PC-9 (cell line): ENCODE measurements at regions not wholly inside any gene's neighbourhood (a gene's known extent, or its start where the extent isn't known, plus 50 kb on each side); places are given as distances from the start of the nearest gene placed in this dataset.

ENCODE experiments used
- BruUV-seq: library from RNA; stranded (reverse); fragments of 400-500 nt; replicated peaks from 2 replicates; lab custom pipeline; 2021; lab: Mats Ljungman, UMichigan
- CTCF ChIA-PET: fragments of 300-600 bp; sonication (Branson Sonifier 250); formaldehyde crosslinking; loops from one replicate; lab custom pipeline; 2022; ENCODE audit warnings: antibody characterized with exemption; lab: Charles Lee
- POLR2A ChIA-PET: fragments of 300-600 bp; sonication (Branson Sonifier 250); formaldehyde crosslinking; loops from one replicate; lab custom pipeline; 2022; ENCODE audit warnings: antibody characterized with exemption; ENCODE audit not compliant: unreplicated experiment; lab: Charles Lee
- DNase-seq, 2 experiments: peaks; one replicate each; pipeline versions ENCODE4 v3.0.0 to v3.0.0-alpha.2; 2015 to 2022; ENCODE audit warnings: mixed read lengths in 1 of 2
- H2AFZ ChIP-seq: fragments of 200-600 bp; sonication (generic); 2 replicates; pipeline ENCODE4 v1.8.1; 2017; ENCODE audit warnings: antibody characterized with exemption
- H3F3A ChIP-seq: fragments of 200-600 bp; sonication (generic); 2 replicates; pipeline ENCODE4 v1.8.1; 2017; ENCODE audit warnings: antibody characterized with exemption, mild to moderate bottlenecking, low read depth; ENCODE audit not compliant: insufficient read depth
- H3K27ac ChIP-seq: fragments of 200-600 bp; sonication (generic); 2 replicates; pipeline ENCODE4 v1.6.1; 2016; ENCODE audit warnings: mixed run types
- H3K27me3 ChIP-seq: fragments of 200-600 bp; sonication (generic); 2 replicates; pipeline ENCODE4 v1.6.1; 2016; ENCODE audit warnings: low read depth, mixed run types; ENCODE audit not compliant: insufficient read depth
- H3K36me3 ChIP-seq: fragments of 200-600 bp; sonication (generic); 2 replicates; pipeline ENCODE4 v1.6.1; 2016; ENCODE audit warnings: low read depth, mixed run types
- H3K4me1 ChIP-seq: fragments of 200-600 bp; sonication (generic); replicated peaks from 2 replicates; pipeline ENCODE4 v1.6.1; 2016; ENCODE audit warnings: mixed run types; ENCODE audit not compliant: insufficient read depth
- H3K4me2 ChIP-seq: fragments of 200-600 bp; sonication (generic); 2 replicates; pipeline ENCODE4 v1.6.1; 2017; ENCODE audit warnings: mixed run types
- H3K4me3 ChIP-seq: fragments of 200-600 bp; sonication (generic); 2 replicates; pipeline ENCODE4 v1.6.1; 2016; ENCODE audit warnings: mixed run types
- H3K79me2 ChIP-seq: fragments of 200-600 bp; sonication (generic); 2 replicates; pipeline ENCODE4 v1.6.1; 2017; ENCODE audit warnings: low read depth, mixed run types
- H3K9me2 ChIP-seq: fragments of 200-600 bp; sonication (generic); 2 replicates; pipeline ENCODE4 v1.8.1; 2017; ENCODE audit warnings: mild to moderate bottlenecking; ENCODE audit not compliant: insufficient read depth
- H3K9me3 ChIP-seq: fragments of 200-600 bp; sonication (generic); 2 replicates; pipeline ENCODE4 v1.8.1; 2016; ENCODE audit warnings: low read depth; ENCODE audit not compliant: insufficient read depth
- H4K20me1 ChIP-seq: fragments of 200-600 bp; sonication (generic); 2 replicates; pipeline ENCODE4 v1.8.1; 2017; ENCODE audit not compliant: insufficient read depth
- CTCF ChIP-seq: fragments of 200-600 bp; sonication (generic); conservative IDR thresholded peaks from 2 replicates; pipeline ENCODE4 v1.6.1; 2017; ENCODE audit warnings: mixed run types, antibody characterized with exemption, mild to moderate bottlenecking, moderate library complexity
- EZH2 ChIP-seq: fragments of 200-600 bp; sonication (generic); IDR thresholded peaks from 2 replicates; pipeline ENCODE4 v1.8.0; 2017; ENCODE audit warnings: antibody characterized with exemption, low read depth
- intact Hi-C: fragments of 100-400 bp; cut with micrococcal nuclease; formaldehyde crosslinking; loops from one replicate; pipeline ENCODE4 v1.10.0; 2022; ENCODE audit not compliant: unreplicated experiment

GRCh38 chr3:41115069-41115468 is 84.2 kb upstream of the CTNNB1 start:
- Histone ChIP-seq H3K9me2 (no peaks in the 10 kb centered on the region), H3K79me2 (no peaks in the 10 kb centered on the region), H3K27me3 (no peaks in the 10 kb centered on the region), H3K4me2 (no peak overlapping the region), H4K20me1 (no peaks in the 10 kb centered on the region), H2AFZ (no peak overlapping the region), H3F3A (no peaks in the 10 kb centered on the region; the same call in 1 of the 2 replicates), H3K4me1 (peaks cover 20% of the 10 kb centered on the region), H3K4me3 (no peak overlapping the region), H3K27ac (no peak overlapping the region), H3K36me3 (no peaks in the 10 kb centered on the region), H3K9me3 (no peaks in the 10 kb centered on the region)
- TF ChIP-seq EZH2 (no peak), CTCF (no peak)
- no TSS peak for BruUV-seq
- POLR2A ChIA-PET, result no interaction called here
- no peak for DNase-seq
- intact Hi-C loops, result loop anchor here (5.0 kb wide), 1 partner anchor 82 kb away; the partner anchor contains the start of gene CTNNB1
- CTCF ChIA-PET, result no interaction called here

- no TSS peak for BruUV-seq
- Histone ChIP-seq H3F3A (no peaks in the 10 kb centered on the region; the same call in 1 of the 2 replicates), H3K4me1 (peaks cover 15% of the 10 kb centered on the region), H3K9me3 (no peaks in the 10 kb centered on the region), H3K27ac (peak overlapping the region; percentile 55), H3K27me3 (no peaks in the 10 kb centered on the region), H2AFZ (no peak overlapping the region), H3K9me2 (no peaks in the 10 kb centered on the region), H3K79me2 (no peaks in the 10 kb centered on the region), H4K20me1 (no peaks in the 10 kb centered on the region), H3K4me3 (no peak overlapping the region), H3K36me3 (no peaks in the 10 kb centered on the region), H3K4me2 (0 out of 2 replicates have a peak overlapping the region, but pooled peaks have one; percentile 36)
- DNase-seq, result no peak
- ChIA-PET CTCF (interaction anchor here (0.9 kb wide), 1 partner anchor 145 kb away, joined by 4 read pairs; no protein-coding TSS in a partner anchor), POLR2A (interaction anchor here (0.6 kb wide), 1 partner anchor 316 kb away, joined by 5 read pairs; no protein-coding TSS in a partner anchor)
- intact Hi-C loops, result loop anchor here (1.0 to 5.0 kb wide), 2 partner anchors 80 to 146 kb away; partner anchors contain the start of gene CTNNB1
- no peak for TF ChIP-seq EZH2
- no peak for TF ChIP-seq CTCF
Observed at GRCh38 chr3:41116851-41117250, 82.5 kb upstream of the CTNNB1 start.

- peak; percentile 92 to 98 for DNase-seq
- no peaks in the 10 kb centered on the region for H3K27me3 ChIP-seq
- ChIA-PET POLR2A (interaction anchor here (0.5 to 0.6 kb wide), 4 partner anchors 10 to 317 kb away, joined by 3 to 5 read pairs (median 3); no protein-coding TSS in a partner anchor), CTCF (interaction anchor here (0.9 kb wide), 1 partner anchor 146 kb away, joined by 4 read pairs; no protein-coding TSS in a partner anchor)
- no peak overlapping the region; the same call in 1 of the 2 replicates for H3K4me3 ChIP-seq
- no peaks in the 10 kb centered on the region; the same call in 1 of the 2 replicates for H3F3A ChIP-seq
- no peaks in the 10 kb centered on the region for H3K9me2 ChIP-seq
- no TSS peak for BruUV-seq
- no peaks in the 10 kb centered on the region for H3K79me2 ChIP-seq
- H2AFZ ChIP-seq, result 0 out of 2 replicates have a peak overlapping the region, but pooled peaks have one; percentile 54
- H3K27ac ChIP-seq, result peak overlapping the region; percentile 79
- H3K9me3 ChIP-seq, result no peaks in the 10 kb centered on the region
- H3K4me2 ChIP-seq, result peak overlapping the region; percentile 49
- H4K20me1 ChIP-seq, result no peaks in the 10 kb centered on the region
- intact Hi-C loops, result loop anchor here (1.0 to 5.0 kb wide), 2 partner anchors 80 to 146 kb away; partner anchors contain the start of gene CTNNB1
- no peaks in the 10 kb centered on the region for H3K36me3 ChIP-seq
- peaks cover 15% of the 10 kb centered on the region for H3K4me1 ChIP-seq
- no peak for TF ChIP-seq CTCF
- TF ChIP-seq EZH2, result no peak
Observed at GRCh38 chr3:41117398-41117870, 81.9 kb upstream of the CTNNB1 start.
